HG02943 (cell line): ENCODE measurements at regions not wholly inside any gene's neighbourhood (a gene's known extent, or its start where the extent isn't known, plus 50 kb on each side); places are given as distances from the start of the nearest gene placed in this dataset.

Source experiments
- ATAC-seq: cut with Tn5 transposase; IDR thresholded peaks from one replicate; pipeline ENCODE4 v1.9.1; 2021; ENCODE audit warnings: mild to moderate bottlenecking, low read depth, moderate library complexity; ENCODE audit not compliant: unreplicated experiment

- no peak for ATAC-seq
Measured at GRCh38 chrX:46447384-46447783, 97.8 kb downstream of the ZNF674 start.

- peak; percentile 81 for ATAC-seq
Measured at GRCh38 chrX:46446727-46447378, 98.4 kb downstream of the ZNF674 start.

GRCh38 chrX:46444011-46444410 is 101.2 kb downstream of the ZNF674 start:
- ATAC-seq, result no peak

GRCh38 chrX:46436744-46437143 is 108.5 kb downstream of the ZNF674 start:
- ATAC-seq, result no peak

GRCh38 chrX:46433892-46434291 is 111.3 kb downstream of the ZNF674 start:
- no peak for ATAC-seq

- ATAC-seq, result no peak
Measured at GRCh38 chrX:46408553-46409407, 136.4 kb downstream of the ZNF674 start.

- no peak for ATAC-seq
Measured at GRCh38 chrX:46407753-46408130, 137.5 kb downstream of the ZNF674 start.

- no peak for ATAC-seq
Measured at GRCh38 chrX:46407036-46407752, 138.0 kb downstream of the ZNF674 start.

- no peak for ATAC-seq
Measured at GRCh38 chrX:46404774-46405173, 140.4 kb downstream of the ZNF674 start.

GRCh38 chrX:46400530-46401443 is 144.4 kb downstream of the ZNF674 start:
- ATAC-seq, result no peak

GRCh38 chrX:46398874-46399273 is 146.3 kb downstream of the ZNF674 start:
- no peak for ATAC-seq

GRCh38 chrX:46398126-46398525 is 147.1 kb downstream of the ZNF674 start:
- ATAC-seq, result no peak

- no peak for ATAC-seq
Measured at GRCh38 chrX:46386511-46386910, 158.7 kb downstream of the ZNF674 start.

GRCh38 chrX:46383006-46383405 is 162.2 kb downstream of the ZNF674 start:
- no peak for ATAC-seq

- no peak for ATAC-seq
Measured at GRCh38 chrX:46382595-46382994, 162.6 kb downstream of the ZNF674 start.

GRCh38 chrX:46381630-46382029 is 163.6 kb downstream of the ZNF674 start:
- no peak for ATAC-seq

- ATAC-seq, result no peak
Measured at GRCh38 chrX:46380148-46380752, 165.0 kb downstream of the ZNF674 start.

GRCh38 chrX:46376246-46376885 is 168.9 kb downstream of the ZNF674 start:
- no peak for ATAC-seq

GRCh38 chrX:46375831-46376230 is 169.4 kb downstream of the ZNF674 start:
- ATAC-seq, result no peak
